Activated naive CD4-positive, alpha-beta T cell treated with anti-CD3 and anti-CD28 coated beads, Interleukin-2, amount 10 ng/mL, durations not matched to agents 7 days and 5 days (primary cell): ENCODE measurements at regions not wholly inside any gene's neighbourhood (a gene's known extent, or its start where the extent isn't known, plus 50 kb on each side); places are given as distances from the start of the nearest gene placed in this dataset.

ENCODE experiments used
- CTCF ChIA-PET: fragments of 350-600 bp; sonication (Branson Sonifier 250); formaldehyde crosslinking; loops from one replicate; lab custom pipeline; 2021; ENCODE audit warnings: antibody characterized with exemption; lab: Charles Lee
- DNase-seq: peaks from one replicate; pipeline ENCODE4 v3.0.0-alpha.2; 2020
- H3K27ac Mint-ChIP-seq: one replicate; pipeline ENCODE4 v1.8.0; 2021; ENCODE audit warnings: mild to moderate bottlenecking, moderate library complexity, mixed read lengths
- H3K27me3 Mint-ChIP-seq: one replicate; pipeline ENCODE4 v1.8.0; 2021; ENCODE audit warnings: mild to moderate bottlenecking, mixed read lengths
- H3K36me3 Mint-ChIP-seq: one replicate; pipeline ENCODE4 v1.8.0; 2021; ENCODE audit warnings: mixed read lengths
- H3K4me1 Mint-ChIP-seq: one replicate; pipeline ENCODE4 v1.8.0; 2021; ENCODE audit warnings: mixed read lengths
- H3K4me3 Mint-ChIP-seq: one replicate; pipeline ENCODE4 v1.8.0; 2021; ENCODE audit warnings: mild to moderate bottlenecking, moderate library complexity, mixed read lengths
- H3K9me3 Mint-ChIP-seq: one replicate; pipeline ENCODE4 v1.8.0; 2021; ENCODE audit warnings: mixed read lengths

GRCh38 chr9:26262421-26263107 lies 584.3 kb upstream of the TUSC1 start:
- Mint-ChIP-seq H3K4me3 (no peak overlapping the region), H3K27me3 (no peaks in the 10 kb centered on the region), H3K4me1 (no peaks in the 10 kb centered on the region), H3K27ac (no peak overlapping the region), H3K9me3 (no peaks in the 10 kb centered on the region), H3K36me3 (no peaks in the 10 kb centered on the region)
- no peak for DNase-seq
- CTCF ChIA-PET = no interaction called here

GRCh38 chr9:26261503-26262330 lies 583.5 kb upstream of the TUSC1 start:
- CTCF ChIA-PET = interaction anchor here (0.5 kb wide), 1 partner anchor 95 kb away, joined by 3 read pairs; no protein-coding TSS in a partner anchor
- Mint-ChIP-seq H3K27ac (no peak overlapping the region), H3K4me3 (no peak overlapping the region), H3K9me3 (no peaks in the 10 kb centered on the region), H3K4me1 (no peaks in the 10 kb centered on the region), H3K36me3 (no peaks in the 10 kb centered on the region), H3K27me3 (no peaks in the 10 kb centered on the region)
- DNase-seq = no peak

GRCh38 chr9:26260238-26260637 lies 582.0 kb upstream of the TUSC1 start:
- H3K4me1 Mint-ChIP-seq = no peaks in the 10 kb centered on the region
- no peak overlapping the region for H3K27ac Mint-ChIP-seq
- H3K36me3 Mint-ChIP-seq = no peaks in the 10 kb centered on the region
- no peaks in the 10 kb centered on the region for H3K9me3 Mint-ChIP-seq
- CTCF ChIA-PET = no interaction called here
- no peaks in the 10 kb centered on the region for H3K27me3 Mint-ChIP-seq
- no peak overlapping the region for H3K4me3 Mint-ChIP-seq
- DNase-seq = no peak

- DNase-seq = no peak
- no peak overlapping the region for H3K4me3 Mint-ChIP-seq
- H3K27me3 Mint-ChIP-seq = no peaks in the 10 kb centered on the region
- H3K9me3 Mint-ChIP-seq = peaks cover 12% of the 10 kb centered on the region
- H3K4me1 Mint-ChIP-seq = no peaks in the 10 kb centered on the region
- no peaks in the 10 kb centered on the region for H3K36me3 Mint-ChIP-seq
- no peak overlapping the region for H3K27ac Mint-ChIP-seq
- CTCF ChIA-PET = no interaction called here
Observed at GRCh38 chr9:26247861-26248260, 569.6 kb upstream of the TUSC1 start.

- no peak for DNase-seq
- H3K27me3 Mint-ChIP-seq = no peaks in the 10 kb centered on the region
- CTCF ChIA-PET = no interaction called here
- no peaks in the 10 kb centered on the region for H3K36me3 Mint-ChIP-seq
- no peaks in the 10 kb centered on the region for H3K4me1 Mint-ChIP-seq
- H3K27ac Mint-ChIP-seq = no peak overlapping the region
- H3K9me3 Mint-ChIP-seq = peaks cover 9% of the 10 kb centered on the region
- H3K4me3 Mint-ChIP-seq = no peak overlapping the region
Observed at GRCh38 chr9:26244661-26245451, 566.6 kb upstream of the TUSC1 start.

GRCh38 chr9:26243726-26244125 lies 565.5 kb upstream of the TUSC1 start:
- Mint-ChIP-seq H3K36me3 (no peaks in the 10 kb centered on the region), H3K27me3 (no peaks in the 10 kb centered on the region), H3K9me3 (peaks cover 1% of the 10 kb centered on the region), H3K4me3 (no peak overlapping the region), H3K4me1 (no peaks in the 10 kb centered on the region), H3K27ac (no peak overlapping the region)
- CTCF ChIA-PET = no interaction called here
- no peak for DNase-seq

GRCh38 chr9:26243029-26243697 lies 564.9 kb upstream of the TUSC1 start:
- CTCF ChIA-PET = no interaction called here
- Mint-ChIP-seq H3K4me3 (no peak overlapping the region), H3K9me3 (peaks cover 1% of the 10 kb centered on the region), H3K4me1 (no peaks in the 10 kb centered on the region), H3K36me3 (no peaks in the 10 kb centered on the region), H3K27ac (no peak overlapping the region), H3K27me3 (no peaks in the 10 kb centered on the region)
- DNase-seq = no peak

- CTCF ChIA-PET = no interaction called here
- Mint-ChIP-seq H3K4me3 (no peak overlapping the region), H3K4me1 (no peaks in the 10 kb centered on the region), H3K36me3 (no peaks in the 10 kb centered on the region), H3K27me3 (no peaks in the 10 kb centered on the region), H3K9me3 (no peaks in the 10 kb centered on the region), H3K27ac (no peak overlapping the region)
- no peak for DNase-seq
Observed at GRCh38 chr9:26240020-26240419, 561.8 kb upstream of the TUSC1 start.

- no peak for DNase-seq
- no peak overlapping the region for H3K4me3 Mint-ChIP-seq
- no peaks in the 10 kb centered on the region for H3K27me3 Mint-ChIP-seq
- no peaks in the 10 kb centered on the region for H3K36me3 Mint-ChIP-seq
- CTCF ChIA-PET = no interaction called here
- no peaks in the 10 kb centered on the region for H3K9me3 Mint-ChIP-seq
- H3K4me1 Mint-ChIP-seq = no peaks in the 10 kb centered on the region
- H3K27ac Mint-ChIP-seq = no peak overlapping the region
Observed at GRCh38 chr9:26237256-26237655, 559.0 kb upstream of the TUSC1 start.

GRCh38 chr9:26234865-26235264 lies 556.6 kb upstream of the TUSC1 start:
- DNase-seq = no peak
- Mint-ChIP-seq H3K4me3 (no peak overlapping the region), H3K27me3 (no peaks in the 10 kb centered on the region), H3K4me1 (no peaks in the 10 kb centered on the region), H3K27ac (no peak overlapping the region), H3K36me3 (no peaks in the 10 kb centered on the region), H3K9me3 (no peaks in the 10 kb centered on the region)
- CTCF ChIA-PET = no interaction called here

GRCh38 chr9:26231391-26231790 lies 553.1 kb upstream of the TUSC1 start:
- DNase-seq = no peak
- Mint-ChIP-seq H3K4me3 (no peak overlapping the region), H3K9me3 (no peaks in the 10 kb centered on the region), H3K27me3 (no peaks in the 10 kb centered on the region), H3K36me3 (no peaks in the 10 kb centered on the region), H3K27ac (no peak overlapping the region), H3K4me1 (no peaks in the 10 kb centered on the region)
- CTCF ChIA-PET = interaction anchor here (0.6 kb wide), 1 partner anchor 497 kb away, joined by 4 read pairs; no protein-coding TSS in a partner anchor

- Mint-ChIP-seq H3K9me3 (no peaks in the 10 kb centered on the region), H3K27ac (no peak overlapping the region), H3K4me1 (no peaks in the 10 kb centered on the region), H3K4me3 (no peak overlapping the region), H3K27me3 (no peaks in the 10 kb centered on the region), H3K36me3 (no peaks in the 10 kb centered on the region)
- CTCF ChIA-PET = no interaction called here
- no peak for DNase-seq
Observed at GRCh38 chr9:26229324-26230054, 551.2 kb upstream of the TUSC1 start.

GRCh38 chr9:26228273-26228672 lies 550.0 kb upstream of the TUSC1 start:
- DNase-seq = no peak
- CTCF ChIA-PET = no interaction called here
- Mint-ChIP-seq H3K36me3 (no peaks in the 10 kb centered on the region), H3K9me3 (no peaks in the 10 kb centered on the region), H3K27ac (no peak overlapping the region), H3K27me3 (no peaks in the 10 kb centered on the region), H3K4me3 (no peak overlapping the region), H3K4me1 (no peaks in the 10 kb centered on the region)
